Head of caudate nucleus (tissue), 42 donors: ENCODE measurements at regions not wholly inside any gene's neighbourhood (a gene's known extent, or its start where the extent isn't known, plus 50 kb on each side); places are given as distances from the start of the nearest gene placed in this dataset.

Source experiments
- DNase-seq, 42 donors: peaks; one replicate each; pipeline versions ENCODE4 v3.0.0 to v3.0.0-alpha.2; 2020 to 2021; ENCODE audit warnings: mixed read lengths in 7 of 42
- intact Hi-C: fragments of 100-400 bp; cut with DNase I; formaldehyde crosslinking; loops from one replicate; pipeline ENCODE4 v1.15.0; 2022

- no peak for DNase-seq
- intact Hi-C loops, result no loop called here
Observed at GRCh38 chr5:61261136-61261535, 70.9 kb upstream of the ZSWIM6 start.

GRCh38 chr5:61262080-61262479 lies 70.0 kb upstream of the ZSWIM6 start:
- DNase-seq, result no peak
- intact Hi-C loops, result no loop called here

- no peak for DNase-seq
- intact Hi-C loops, result no loop called here
Observed at GRCh38 chr5:61263072-61263471, 69.0 kb upstream of the ZSWIM6 start.

- intact Hi-C loops, result no loop called here
- DNase-seq, result peak in 1 of 42 donors; percentile 16
Observed at GRCh38 chr5:61263561-61264272, 68.3 kb upstream of the ZSWIM6 start.

GRCh38 chr5:61264273-61264661 lies 67.8 kb upstream of the ZSWIM6 start:
- DNase-seq, result peak in 1 of 42 donors; percentile 19
- intact Hi-C loops, result no loop called here

- intact Hi-C loops, result no loop called here
- DNase-seq, result no peak
Observed at GRCh38 chr5:61267116-61267515, 64.9 kb upstream of the ZSWIM6 start.

GRCh38 chr5:61268871-61269270 lies 63.2 kb upstream of the ZSWIM6 start:
- no peak for DNase-seq
- intact Hi-C loops, result no loop called here

GRCh38 chr5:61270510-61271165 lies 61.4 kb upstream of the ZSWIM6 start:
- DNase-seq, result no peak
- intact Hi-C loops, result no loop called here

- intact Hi-C loops, result no loop called here
- no peak for DNase-seq
Observed at GRCh38 chr5:61272688-61273087, 59.4 kb upstream of the ZSWIM6 start.

- intact Hi-C loops, result no loop called here
- DNase-seq, result no peak
Observed at GRCh38 chr5:61273279-61273975, 58.6 kb upstream of the ZSWIM6 start.

GRCh38 chr5:61274511-61274911 lies 57.5 kb upstream of the ZSWIM6 start:
- intact Hi-C loops, result no loop called here
- DNase-seq, result no peak

GRCh38 chr5:61275841-61276240 lies 56.2 kb upstream of the ZSWIM6 start:
- DNase-seq, result peak in 35 of 42 donors; percentile 22 to 74 (median 51)
- intact Hi-C loops, result no loop called here

- intact Hi-C loops, result no loop called here
- peak in 9 of 42 donors; percentile 23 to 57 (median 33) for DNase-seq
Observed at GRCh38 chr5:61277190-61277589, 54.9 kb upstream of the ZSWIM6 start.

GRCh38 chr5:61277781-61278180 lies 54.3 kb upstream of the ZSWIM6 start:
- intact Hi-C loops, result no loop called here
- no peak for DNase-seq

GRCh38 chr5:61279725-61280124 lies 52.3 kb upstream of the ZSWIM6 start:
- DNase-seq, result no peak
- intact Hi-C loops, result no loop called here

GRCh38 chr5:61280205-61280604 lies 51.9 kb upstream of the ZSWIM6 start:
- no peak for DNase-seq
- intact Hi-C loops, result no loop called here

- peak in 8 of 42 donors; percentile 32 to 59 (median 39) for DNase-seq
- intact Hi-C loops, result no loop called here
Observed at GRCh38 chr5:61280761-61281427, 51.2 kb upstream of the ZSWIM6 start.

GRCh38 chr5:61281686-61282085 lies 50.4 kb upstream of the ZSWIM6 start:
- no peak for DNase-seq
- intact Hi-C loops, result no loop called here
